ENCODE measurements at regions not wholly inside any gene's neighbourhood (a gene's known extent, or its start where the extent isn't known, plus 50 kb on each side); places are given as distances from the start of the nearest gene placed in this dataset.
A peak's percentile ranks its signal among the peaks of the same experiment; 100 is the strongest.
"Not testable (repeated sequence)": the region's sequence is repeated elsewhere in the genome, so short reads cannot be mapped to it uniquely, and the experiment has no call there.

DNA sequence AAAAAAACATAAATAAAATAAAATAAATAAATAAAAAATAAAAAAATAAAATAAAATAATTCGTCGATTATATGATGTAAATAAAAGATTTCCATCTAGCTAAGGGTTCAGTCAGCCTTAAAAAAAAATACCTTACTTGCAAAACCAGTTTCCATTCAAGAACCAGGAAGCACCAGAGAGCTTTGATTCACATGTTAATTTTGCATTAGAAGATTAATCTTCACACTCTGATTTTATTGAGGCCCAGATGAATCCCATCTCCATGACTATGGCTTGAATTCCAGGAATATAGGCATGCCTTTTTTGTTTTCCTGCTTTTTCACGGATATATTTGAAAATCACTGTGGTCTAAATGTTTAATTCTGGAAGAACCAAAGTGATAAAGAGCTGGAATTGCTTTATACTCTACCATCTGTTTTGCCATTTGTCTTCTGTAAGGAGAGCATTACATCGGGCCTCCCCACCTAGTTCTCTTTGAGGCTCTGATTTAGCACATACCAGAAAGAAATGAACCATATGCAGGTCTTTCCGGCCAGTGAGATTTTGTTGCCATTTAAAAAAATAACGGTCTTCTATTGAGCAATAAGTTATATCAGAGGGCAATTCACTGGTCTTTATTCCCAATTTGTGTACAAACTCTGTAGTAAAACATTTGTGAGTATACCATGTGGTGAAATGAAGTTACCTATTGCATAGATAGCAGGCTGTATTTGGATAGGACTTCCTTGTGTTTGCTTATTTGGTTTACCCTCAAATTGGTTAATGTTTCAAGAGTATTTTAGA, 175.5 kb downstream of the AEBP2 start:
- Mint-ChIP-seq H3K4me1 (ENCODE audit: low read depth) (peaks cover 13% of the 10 kb centered on the region), H3K27me3 (no peaks in the 10 kb centered on the region), H3K27ac (no peak overlapping the region), H3K9me3 (peaks cover 4% of the 10 kb centered on the region), H3K4me3 (no peak overlapping the region), H3K36me3 (ENCODE audit: low read depth) (peaks cover 6% of the 10 kb centered on the region)

DNA sequence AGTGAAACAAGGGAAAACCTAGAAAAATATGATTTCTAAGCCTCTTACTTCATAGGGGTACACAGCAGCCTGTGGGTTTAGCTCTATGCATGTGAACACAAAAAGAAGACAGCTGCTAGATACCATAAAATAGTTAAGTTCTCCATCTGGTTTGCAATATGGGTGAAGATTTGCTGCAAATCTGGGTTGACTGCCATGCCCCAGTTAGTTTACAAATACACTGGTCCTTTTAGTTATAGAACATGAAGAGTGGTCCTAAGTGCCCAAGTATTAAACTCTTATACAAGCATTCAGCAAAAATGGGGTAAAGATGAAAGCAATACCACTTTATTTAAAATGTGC, 176.1 kb downstream of the AEBP2 start:
- Mint-ChIP-seq H3K36me3 (ENCODE audit: low read depth) (peaks cover 6% of the 10 kb centered on the region), H3K4me1 (ENCODE audit: low read depth) (peaks cover 13% of the 10 kb centered on the region), H3K4me3 (no peak overlapping the region), H3K27ac (no peak overlapping the region), H3K9me3 (peaks cover 4% of the 10 kb centered on the region), H3K27me3 (no peaks in the 10 kb centered on the region)

DNA sequence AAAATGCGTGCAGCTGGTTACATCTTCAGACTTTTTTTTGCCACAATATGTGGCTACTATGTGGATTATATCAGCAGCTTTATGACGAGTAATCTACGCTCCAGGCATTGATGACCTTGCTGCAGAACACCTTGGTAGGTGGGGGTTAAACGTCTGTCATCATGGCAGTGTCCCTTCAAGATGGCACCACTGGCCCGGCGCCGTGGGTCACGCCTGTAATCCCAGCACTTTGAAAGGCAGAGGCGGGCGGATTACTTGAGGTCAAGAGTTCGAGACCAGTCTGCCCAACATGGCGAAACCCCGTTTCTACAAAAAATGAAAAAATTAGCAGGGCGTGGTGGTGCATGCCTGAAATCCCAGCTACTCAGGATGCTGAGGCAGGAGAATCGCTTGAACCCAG, 177.5 kb downstream of the AEBP2 start:
- Mint-ChIP-seq H3K36me3 (ENCODE audit: low read depth) (peaks cover 1% of the 10 kb centered on the region), H3K9me3 (no peaks in the 10 kb centered on the region), H3K27ac (no peak overlapping the region), H3K27me3 (no peaks in the 10 kb centered on the region), H3K4me1 (ENCODE audit: low read depth) (peaks cover 13% of the 10 kb centered on the region), H3K4me3 (no peak overlapping the region)

DNA sequence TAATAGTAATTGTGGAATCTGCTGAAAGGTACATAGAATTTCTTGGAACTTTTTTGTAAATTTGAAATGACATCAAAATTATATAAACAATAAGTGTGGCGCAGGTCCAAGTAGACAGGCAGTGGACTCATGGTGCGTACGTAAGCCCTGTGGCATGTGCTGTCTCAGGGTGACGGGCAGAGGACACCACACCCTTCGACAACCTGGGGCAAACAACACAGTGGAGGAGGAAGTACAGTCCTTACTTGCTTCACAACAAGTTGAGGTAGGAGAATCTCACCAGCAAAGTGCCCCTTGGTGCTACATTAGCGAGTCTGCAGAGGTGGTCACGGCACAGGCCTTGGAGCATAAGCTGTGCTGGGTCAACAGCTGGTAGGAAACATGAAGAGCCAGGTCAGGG, 180.9 kb downstream of the AEBP2 start:
- no peak overlapping the region for H3K4me3 Mint-ChIP-seq
- peaks cover 22% of the 10 kb centered on the region for H3K4me1 Mint-ChIP-seq (ENCODE audit: low read depth)
- no peaks in the 10 kb centered on the region for H3K36me3 Mint-ChIP-seq (ENCODE audit: low read depth)
- H3K27me3 Mint-ChIP-seq = no peaks in the 10 kb centered on the region
- no peaks in the 10 kb centered on the region for H3K9me3 Mint-ChIP-seq
- no peak overlapping the region for H3K27ac Mint-ChIP-seq

DNA sequence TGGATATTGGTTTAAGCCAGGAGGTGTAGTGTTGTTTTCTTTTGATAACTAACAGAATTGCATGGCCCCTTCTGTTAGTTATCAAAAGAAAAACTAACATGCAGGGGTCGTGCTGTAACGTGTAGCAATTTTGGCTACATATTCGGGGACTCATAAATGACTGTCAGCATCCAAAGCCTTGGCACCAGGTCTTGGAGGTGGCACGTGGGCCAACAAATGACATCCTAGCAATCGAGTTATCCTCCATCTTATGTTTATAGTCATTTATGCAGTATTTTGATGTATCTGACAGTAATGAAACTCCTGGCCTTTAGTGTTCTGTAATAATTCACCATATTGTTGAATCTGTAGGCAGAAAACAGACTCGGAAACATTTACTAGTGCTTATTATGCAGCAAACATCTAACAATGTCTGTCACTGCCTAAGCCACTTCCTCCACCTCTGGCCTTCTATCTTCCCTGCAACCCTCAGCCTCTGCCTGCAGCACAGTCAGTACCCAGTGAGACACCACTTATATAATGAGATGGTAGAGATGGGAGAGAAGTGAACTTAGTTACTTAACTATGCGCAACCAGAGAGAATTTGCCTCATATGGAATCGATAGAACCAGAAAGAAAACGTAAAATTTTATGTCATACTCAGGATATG, 184.6 kb downstream of the AEBP2 start:
- Mint-ChIP-seq H3K9me3 (peaks cover 4% of the 10 kb centered on the region), H3K27me3 (no peaks in the 10 kb centered on the region), H3K4me1 (ENCODE audit: low read depth) (peaks cover 11% of the 10 kb centered on the region), H3K4me3 (no peak overlapping the region), H3K36me3 (ENCODE audit: low read depth) (peaks cover 4% of the 10 kb centered on the region), H3K27ac (no peak overlapping the region)

DNA sequence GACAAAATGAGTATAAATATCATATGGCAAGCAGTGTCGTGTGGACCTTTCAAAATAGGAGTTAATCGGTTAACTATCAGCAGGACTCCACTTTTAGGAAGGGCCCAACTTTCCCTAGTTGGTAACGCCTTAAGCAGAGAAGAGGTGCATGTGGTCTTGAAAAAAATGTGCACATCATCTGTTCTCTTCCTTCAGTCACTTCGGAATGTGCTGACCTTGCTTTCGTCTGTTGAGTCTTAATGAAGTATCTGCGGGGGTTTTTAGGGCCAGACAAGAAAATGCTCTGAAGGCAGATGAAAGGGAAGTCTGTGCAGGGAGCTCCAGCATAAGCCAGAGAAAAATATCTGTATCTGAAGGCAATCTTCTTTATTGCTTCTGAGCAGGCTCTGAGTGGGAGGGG, 185.2 kb downstream of the AEBP2 start:
- Mint-ChIP-seq H3K9me3 (peaks cover 4% of the 10 kb centered on the region), H3K27me3 (no peaks in the 10 kb centered on the region), H3K36me3 (ENCODE audit: low read depth) (peaks cover 4% of the 10 kb centered on the region), H3K27ac (no peak overlapping the region), H3K4me1 (ENCODE audit: low read depth) (peaks cover 11% of the 10 kb centered on the region), H3K4me3 (no peak overlapping the region)

DNA sequence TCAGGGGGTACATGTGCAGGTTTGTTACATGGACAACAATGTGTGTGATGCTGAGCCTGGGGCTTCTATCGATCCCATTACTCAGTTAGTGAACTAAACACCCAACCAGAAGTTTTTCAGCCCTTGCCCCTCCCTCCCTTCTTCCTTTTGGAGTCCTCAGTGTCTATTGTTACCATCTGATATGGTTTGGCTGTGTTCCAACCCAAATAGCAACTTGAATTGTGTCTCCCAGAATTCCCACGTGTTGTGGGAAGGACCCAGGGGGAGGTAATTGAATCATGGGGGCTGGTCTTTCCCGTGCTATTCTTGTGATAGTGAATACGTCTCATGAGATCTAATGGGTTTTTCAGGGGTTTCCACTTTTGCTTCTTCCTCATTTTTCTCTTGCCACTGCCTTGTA, 186.3 kb downstream of the AEBP2 start:
- H3K36me3 Mint-ChIP-seq (ENCODE audit: low read depth); H3K27me3 Mint-ChIP-seq; H3K9me3 Mint-ChIP-seq; H3K4me3 Mint-ChIP-seq: not testable (repeated sequence)
- Mint-ChIP-seq H3K4me1 (ENCODE audit: low read depth) (peaks cover 11% of the 10 kb centered on the region), H3K27ac (peak overlapping the region; percentile 36)

DNA sequence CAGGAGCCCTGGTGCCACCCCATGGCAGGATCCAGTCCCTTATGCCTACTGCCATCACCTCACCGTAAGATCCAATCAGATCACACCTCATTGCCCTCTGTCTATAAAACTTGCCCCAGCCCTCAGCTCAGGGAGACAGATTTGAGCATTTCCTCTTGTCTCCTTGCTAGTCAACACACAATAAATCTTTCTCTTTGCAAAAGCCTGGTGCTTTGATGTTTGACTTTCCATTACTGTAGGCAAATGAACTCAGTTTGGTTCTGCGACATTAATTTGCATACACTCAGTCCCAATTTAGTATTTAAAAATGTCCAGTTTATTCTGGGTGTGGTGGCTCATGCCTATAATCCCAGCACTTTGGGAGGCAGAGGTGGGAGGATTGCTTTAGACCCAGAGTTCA, 188.4 kb downstream of the AEBP2 start:
- Mint-ChIP-seq H3K27ac (no peak overlapping the region), H3K36me3 (ENCODE audit: low read depth) (peaks cover 4% of the 10 kb centered on the region), H3K4me3 (no peak overlapping the region), H3K27me3 (no peaks in the 10 kb centered on the region), H3K9me3 (peaks cover 4% of the 10 kb centered on the region), H3K4me1 (ENCODE audit: low read depth) (peaks cover 11% of the 10 kb centered on the region)

DNA sequence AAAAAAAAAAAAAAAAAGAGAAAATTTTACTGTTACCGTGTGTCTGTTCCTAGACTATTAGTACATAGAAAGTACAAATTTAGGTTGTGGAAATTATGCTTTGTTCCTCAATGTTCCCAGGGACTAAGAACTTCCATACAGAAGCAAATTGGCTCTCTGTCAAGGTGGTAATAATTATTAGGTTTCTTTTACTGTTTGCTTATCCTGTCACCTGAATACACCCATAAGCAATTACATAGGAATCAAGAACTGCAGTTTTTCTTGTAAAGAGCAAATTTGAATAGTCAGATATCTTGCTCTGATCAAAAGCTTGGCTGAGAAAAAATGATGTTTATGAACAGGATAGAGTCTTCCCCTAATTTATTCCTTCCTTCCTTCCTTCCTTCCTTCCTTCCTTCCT, 191.2 kb downstream of the AEBP2 start:
- Mint-ChIP-seq H3K27ac (no peak overlapping the region), H3K27me3 (no peaks in the 10 kb centered on the region), H3K36me3 (ENCODE audit: low read depth) (peaks cover 4% of the 10 kb centered on the region), H3K9me3 (peaks cover 4% of the 10 kb centered on the region), H3K4me3 (no peak overlapping the region), H3K4me1 (ENCODE audit: low read depth) (no peaks in the 10 kb centered on the region)

DNA sequence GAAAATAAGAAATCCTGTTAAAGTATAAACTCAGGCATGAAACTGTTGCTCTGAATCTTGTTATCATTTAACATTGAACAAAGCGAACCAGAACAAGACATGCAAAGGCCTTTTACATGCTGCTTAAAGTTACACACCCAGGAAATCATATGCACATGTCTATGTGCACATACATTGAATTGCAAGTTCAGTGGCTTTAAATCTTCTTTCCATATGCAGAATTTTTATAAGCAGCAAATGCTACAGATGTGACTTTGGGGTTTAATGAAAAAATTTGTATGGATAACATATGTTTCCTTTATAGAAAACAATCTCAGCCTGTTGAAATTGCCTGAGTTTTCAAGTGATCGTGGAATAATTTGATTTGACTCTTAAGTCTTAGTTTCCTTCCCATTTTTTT, 193.9 kb downstream of the AEBP2 start:
- no peaks in the 10 kb centered on the region for H3K36me3 Mint-ChIP-seq (ENCODE audit: low read depth)
- H3K4me1 Mint-ChIP-seq (ENCODE audit: low read depth) = no peaks in the 10 kb centered on the region

DNA sequence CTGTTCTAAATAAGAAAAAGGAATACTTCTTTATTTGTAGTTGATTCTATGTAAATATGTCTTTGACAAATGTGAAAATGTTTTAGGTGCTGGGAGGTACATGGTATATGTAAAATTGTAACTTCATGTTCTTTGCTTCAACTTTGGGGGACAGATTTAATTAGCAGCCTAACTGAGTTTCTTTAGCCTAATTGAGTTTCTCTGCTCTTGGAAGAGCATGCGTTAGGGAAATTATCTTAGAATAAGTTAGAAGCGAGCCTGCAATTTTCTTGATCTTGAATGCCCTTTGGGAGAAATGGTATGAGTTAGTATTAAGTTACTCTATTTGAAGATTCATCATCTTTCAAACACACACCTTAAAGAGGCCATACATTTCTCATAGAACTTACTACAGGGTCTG, 194.3 kb downstream of the AEBP2 start:
- no peaks in the 10 kb centered on the region for H3K4me1 Mint-ChIP-seq (ENCODE audit: low read depth)
- no peak overlapping the region for H3K4me3 Mint-ChIP-seq
- H3K27me3 Mint-ChIP-seq = no peaks in the 10 kb centered on the region
- no peak overlapping the region for H3K27ac Mint-ChIP-seq
- no peaks in the 10 kb centered on the region for H3K9me3 Mint-ChIP-seq
- no peaks in the 10 kb centered on the region for H3K36me3 Mint-ChIP-seq (ENCODE audit: low read depth)

More for the DNA sequence above, 193.9 kb downstream of the AEBP2 start:
- Mint-ChIP-seq H3K4me3 (no peak overlapping the region), H3K9me3 (no peaks in the 10 kb centered on the region), H3K27me3 (no peaks in the 10 kb centered on the region), H3K27ac (no peak overlapping the region)

DNA sequence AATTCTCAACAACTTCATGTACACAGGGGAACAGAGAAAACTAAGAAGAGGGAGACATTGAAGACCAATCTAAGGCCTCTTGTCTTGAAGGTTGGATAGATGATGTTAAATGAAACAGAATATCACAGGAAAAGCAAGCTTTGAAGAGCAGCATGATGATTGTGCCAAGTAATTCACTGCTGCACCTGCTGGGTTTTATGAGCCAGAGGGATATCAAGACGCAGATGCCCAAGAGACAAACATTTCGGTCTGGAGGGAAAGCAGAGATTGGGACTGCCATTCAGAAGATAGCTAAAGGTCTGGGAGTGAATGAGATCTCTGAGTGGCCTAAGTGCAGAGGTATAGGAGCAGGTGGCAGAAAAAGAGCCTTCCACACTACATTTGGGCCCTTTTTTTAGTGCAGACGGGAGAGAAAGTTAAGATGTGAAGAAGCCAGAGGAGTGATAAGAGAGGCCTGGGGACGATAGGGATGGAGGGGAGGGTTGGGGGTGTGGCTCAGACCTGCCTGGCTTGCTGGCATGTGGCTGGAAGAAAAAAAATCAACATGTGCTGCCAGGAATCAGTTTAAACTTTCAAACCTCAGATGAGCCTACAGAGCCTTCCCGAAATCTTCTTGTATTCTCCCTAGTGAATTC, 200.6 kb downstream of the AEBP2 start:
- Mint-ChIP-seq H3K36me3 (ENCODE audit: low read depth) (no peaks in the 10 kb centered on the region), H3K4me1 (ENCODE audit: low read depth) (no peaks in the 10 kb centered on the region), H3K4me3 (no peak overlapping the region), H3K27ac (no peak overlapping the region), H3K9me3 (no peaks in the 10 kb centered on the region), H3K27me3 (no peaks in the 10 kb centered on the region)

DNA sequence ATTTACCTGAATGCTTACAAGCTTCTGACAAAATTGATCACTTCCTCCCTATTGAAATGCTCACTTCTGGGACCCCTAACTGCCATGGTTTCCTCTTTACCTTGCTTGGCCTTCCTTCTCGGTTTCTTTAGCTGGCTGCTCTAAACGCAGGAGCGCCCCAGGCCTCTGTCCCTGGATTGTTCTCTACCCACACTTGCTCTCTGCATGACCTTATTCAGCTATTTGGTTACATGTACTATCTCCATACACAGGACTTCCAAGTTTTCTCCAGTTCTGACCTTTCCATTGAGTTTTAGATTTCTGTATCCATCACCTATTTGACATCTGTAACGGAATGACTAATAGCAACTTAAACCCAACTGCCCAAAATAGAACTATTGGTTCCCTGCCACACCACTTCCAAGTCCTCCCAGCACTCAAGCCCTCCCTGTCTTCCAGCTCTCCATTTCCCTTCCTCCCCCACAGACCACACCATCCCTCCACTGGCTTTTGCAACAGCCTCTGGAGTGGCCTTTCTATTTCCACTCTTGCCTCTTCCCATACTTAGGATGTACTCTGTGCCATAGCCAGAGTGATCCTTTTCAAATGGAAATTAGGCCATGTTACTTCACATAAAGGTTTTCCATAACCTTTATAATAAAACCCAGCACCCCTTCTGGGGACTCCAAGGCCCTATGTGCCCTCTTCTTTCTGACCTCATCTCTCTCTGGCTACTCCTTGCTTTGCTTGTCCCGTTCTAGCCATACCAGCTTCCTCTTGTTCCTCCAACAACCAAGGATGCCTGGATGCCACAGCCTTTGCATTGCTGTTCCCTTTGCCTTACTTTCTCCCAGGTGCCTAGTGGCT, 202.2 kb downstream of the AEBP2 start:
- Mint-ChIP-seq H3K4me3 (no peak overlapping the region), H3K27ac (no peak overlapping the region), H3K27me3 (no peaks in the 10 kb centered on the region), H3K4me1 (ENCODE audit: low read depth) (no peaks in the 10 kb centered on the region), H3K36me3 (ENCODE audit: low read depth) (no peaks in the 10 kb centered on the region), H3K9me3 (peaks cover 6% of the 10 kb centered on the region)

DNA sequence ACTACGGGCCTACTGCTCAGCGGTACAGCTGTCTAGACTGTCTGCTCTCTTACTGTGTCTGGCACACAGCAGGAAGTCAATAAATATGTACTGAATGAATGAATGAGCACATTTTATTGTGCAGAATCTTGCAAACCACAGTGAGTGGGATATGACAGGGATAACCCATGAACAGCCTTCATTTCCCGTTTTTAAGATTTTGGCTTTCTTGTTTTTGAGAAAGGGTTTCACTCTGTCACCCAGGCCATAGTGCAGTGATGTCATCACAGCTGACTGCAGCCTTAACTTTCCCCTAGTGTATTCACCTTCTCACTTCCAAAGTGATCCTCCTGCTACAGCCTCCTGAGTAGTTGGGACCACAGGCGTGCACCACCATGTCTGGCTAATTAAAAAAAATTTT, 203.1 kb downstream of the AEBP2 start:
- Mint-ChIP-seq H3K4me3 (no peak overlapping the region), H3K36me3 (ENCODE audit: low read depth) (no peaks in the 10 kb centered on the region), H3K9me3 (peaks cover 6% of the 10 kb centered on the region), H3K27ac (no peak overlapping the region), H3K4me1 (ENCODE audit: low read depth) (no peaks in the 10 kb centered on the region), H3K27me3 (no peaks in the 10 kb centered on the region)

DNA sequence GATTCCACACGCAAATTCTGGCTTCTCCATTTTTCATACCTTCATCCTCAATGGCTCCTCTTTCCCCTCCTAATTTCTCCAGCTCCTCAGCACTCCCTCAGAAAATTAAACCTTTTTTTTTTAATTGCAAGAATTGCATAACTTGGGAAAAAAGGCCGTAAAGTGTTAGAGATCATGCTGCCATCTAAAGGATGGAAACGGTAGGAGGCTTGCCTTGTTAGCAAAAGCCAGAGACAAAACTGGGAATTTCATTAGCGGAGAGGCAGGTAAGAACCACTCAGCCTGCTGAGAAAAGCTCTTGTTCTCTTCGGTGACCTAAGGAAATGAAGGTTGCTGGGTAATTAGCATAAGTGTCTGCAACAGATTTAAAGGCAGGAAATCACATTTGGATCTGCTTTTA, 204.3 kb downstream of the AEBP2 start:
- no peaks in the 10 kb centered on the region for H3K27me3 Mint-ChIP-seq
- H3K36me3 Mint-ChIP-seq (ENCODE audit: low read depth) = no peaks in the 10 kb centered on the region
- H3K4me3 Mint-ChIP-seq = no peak overlapping the region
- H3K9me3 Mint-ChIP-seq = peaks cover 15% of the 10 kb centered on the region
- H3K27ac Mint-ChIP-seq = no peak overlapping the region
- peaks cover 6% of the 10 kb centered on the region for H3K4me1 Mint-ChIP-seq (ENCODE audit: low read depth)

Measured in stimulated activated naive CD8-positive, alpha-beta T cell treated with anti-CD3 and anti-CD28 coated beads, Interleukin-15, Interleukin-2, amounts not matched to agents 100 ng/mL and 50 ng/mL, for 24 hours (primary cell).